OCI-M2 (cell line): ENCODE measurements at regions not wholly inside any gene's neighbourhood (a gene's known extent, or its start where the extent isn't known, plus 50 kb on each side); places are given as distances from the start of the nearest gene placed in this dataset.
"Not testable (repeated sequence)": the region's sequence is repeated elsewhere in the genome, so short reads cannot be mapped to it uniquely, and the experiment has no call there.

ENCODE experiments used
- DNase-seq: peaks from one replicate; lab custom pipeline; 2025; ENCODE audit not compliant: unreplicated experiment; lab: John Stamatoyannopoulos, UW

DNA sequence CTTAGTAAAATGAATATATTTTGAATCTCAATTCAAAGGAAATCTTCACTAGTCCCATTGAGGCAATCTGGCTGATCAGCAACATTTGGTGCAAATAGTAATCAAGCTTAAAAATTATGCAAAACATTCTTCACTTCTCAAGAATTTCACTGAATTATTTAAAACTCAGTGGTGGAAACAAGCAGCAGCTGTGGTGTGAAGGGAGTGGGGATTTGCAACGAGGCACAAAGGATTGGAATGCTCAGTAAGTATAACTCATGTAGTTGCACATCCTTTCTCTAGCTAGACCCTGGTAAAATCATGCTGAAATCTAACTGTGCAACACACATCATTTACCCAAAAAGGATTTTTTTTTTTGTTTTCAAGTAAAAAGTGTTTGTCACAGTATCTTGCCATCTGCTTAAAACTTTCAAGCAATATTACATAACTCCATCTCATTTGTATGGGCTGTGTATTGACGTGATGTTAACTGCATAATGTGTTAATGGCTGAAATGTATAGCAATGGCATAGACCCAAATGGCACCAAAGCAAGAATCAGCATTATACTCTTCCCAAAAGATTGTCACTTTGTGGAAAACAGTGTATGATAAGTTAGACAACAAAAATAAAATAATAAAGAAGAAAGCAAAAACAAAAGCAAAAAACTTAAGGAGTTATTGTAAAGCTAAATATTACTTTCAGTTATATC, 816.6 kb downstream of the EPHA3 start:
- no peak for DNase-seq

DNA sequence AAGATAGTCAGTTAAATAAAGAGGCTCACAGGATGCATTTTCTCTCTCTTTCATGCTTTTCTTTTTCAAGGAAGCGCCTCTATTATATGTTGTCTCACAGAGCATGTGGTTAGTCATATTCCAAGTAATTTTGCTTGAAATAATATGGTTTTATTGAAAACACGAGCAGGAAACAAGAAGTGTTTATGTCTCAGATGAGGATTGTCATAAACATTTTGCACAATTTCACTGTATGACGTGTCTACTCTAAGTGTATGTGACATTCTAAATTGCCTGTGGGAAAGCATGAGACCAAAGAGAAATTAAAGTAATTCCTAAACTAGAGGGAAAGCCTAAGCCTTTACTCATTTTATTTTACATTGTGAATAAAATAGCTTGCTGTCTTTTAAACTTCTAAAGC, 818.6 kb downstream of the EPHA3 start:
- DNase-seq, result no peak

- no peak for DNase-seq
Measured at GRCh38 chr3:89932882-89933281, 825.5 kb downstream of the EPHA3 start.

DNA sequence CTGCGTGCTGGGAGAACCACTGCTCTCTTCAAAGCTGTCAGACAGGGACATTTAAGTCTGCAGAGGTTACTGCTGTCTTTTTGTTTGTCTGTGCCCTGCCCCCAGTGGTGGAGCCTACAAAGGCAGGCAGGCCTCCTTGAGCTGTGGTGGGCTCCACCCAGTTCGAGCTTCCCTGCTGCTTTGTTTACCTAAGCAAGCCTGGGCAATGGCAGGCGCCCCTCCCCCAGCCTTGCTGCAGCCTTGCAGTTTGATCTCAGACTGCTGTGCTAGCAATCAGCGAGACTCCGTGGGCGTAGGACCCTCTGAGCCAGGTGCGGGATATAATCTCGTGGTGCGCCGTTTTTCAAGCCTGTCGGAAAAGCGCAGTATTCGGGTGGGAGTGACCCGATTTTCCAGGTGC, 837.0 kb downstream of the EPHA3 start:
- DNase-seq, result not testable (repeated sequence)

GRCh38 chr3:89946884-89947283, 839.5 kb downstream of the EPHA3 start:
- no peak for DNase-seq

GRCh38 chr3:89947337-89947954, 840.0 kb downstream of the EPHA3 start:
- DNase-seq, result no peak

GRCh38 chr3:89948008-89948407, 840.6 kb downstream of the EPHA3 start:
- DNase-seq, result no peak

- no peak for DNase-seq
Measured at GRCh38 chr3:89950772-89951171, 843.4 kb downstream of the EPHA3 start.

DNA sequence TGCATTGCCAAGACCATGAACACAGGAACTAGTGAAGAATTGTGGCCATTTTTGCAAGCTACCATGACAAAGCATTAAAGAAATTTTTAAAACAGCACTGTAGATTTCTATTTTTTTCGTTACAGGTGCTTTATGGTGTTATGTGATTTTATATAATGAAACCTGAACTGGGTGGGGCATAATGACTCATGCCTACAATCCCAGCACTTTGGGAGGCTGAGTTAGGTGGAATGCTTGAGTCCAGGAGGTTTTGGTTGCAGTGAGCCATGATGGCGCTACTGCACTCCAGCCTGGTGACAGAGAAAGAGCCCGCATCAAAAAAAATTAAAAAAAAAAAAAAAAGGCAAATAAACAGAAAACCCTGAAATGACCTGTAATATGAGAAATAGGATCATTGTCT, 846.7 kb downstream of the EPHA3 start:
- no peak for DNase-seq

GRCh38 chr3:89955156-89955555, 847.7 kb downstream of the EPHA3 start:
- DNase-seq, result no peak

DNA sequence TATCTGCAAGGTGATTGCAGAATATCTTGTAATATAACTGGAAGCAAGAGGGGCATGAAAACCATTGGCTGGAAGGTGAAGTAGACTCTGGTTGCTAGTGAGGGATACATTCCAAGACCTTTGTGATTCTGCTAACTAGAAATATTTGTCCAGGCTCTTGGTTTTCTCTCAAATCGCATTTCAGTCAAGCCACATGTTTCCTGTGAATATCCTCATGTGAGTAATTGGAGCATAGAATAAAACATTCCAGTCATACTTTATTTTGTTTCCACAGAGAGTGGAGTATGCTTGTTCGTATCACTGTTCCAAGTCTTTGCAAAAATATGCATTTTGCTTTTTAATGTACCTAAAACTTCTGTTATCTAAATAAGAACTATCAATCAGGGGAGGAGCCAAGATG, 850.0 kb downstream of the EPHA3 start:
- DNase-seq, result no peak

DNA sequence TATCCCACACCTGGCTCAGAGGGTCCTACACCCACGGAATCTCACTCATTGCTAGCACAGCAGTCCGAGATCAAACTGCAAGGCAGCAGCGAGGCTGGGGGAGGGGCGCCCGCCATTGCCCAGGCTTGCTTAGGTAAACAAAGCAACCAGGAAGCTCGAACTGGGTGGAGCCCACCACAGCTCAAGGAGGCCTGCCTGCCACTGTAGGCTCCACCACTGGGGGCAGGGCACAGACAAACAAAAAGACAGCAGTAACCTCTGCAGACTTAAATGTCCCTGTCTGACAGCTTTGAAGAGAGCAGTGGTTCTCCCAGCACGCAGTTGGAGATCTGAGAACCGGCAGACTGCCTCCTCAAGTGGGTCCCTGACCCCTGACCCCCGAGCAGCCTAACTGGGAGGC, 850.7 kb downstream of the EPHA3 start:
- not testable (repeated sequence) for DNase-seq

- no peak for DNase-seq
Measured at GRCh38 chr3:89964347-89964746, 856.9 kb downstream of the EPHA3 start.

- DNase-seq, result no peak
Measured at GRCh38 chr3:89966877-89967665, 859.6 kb downstream of the EPHA3 start.

DNA sequence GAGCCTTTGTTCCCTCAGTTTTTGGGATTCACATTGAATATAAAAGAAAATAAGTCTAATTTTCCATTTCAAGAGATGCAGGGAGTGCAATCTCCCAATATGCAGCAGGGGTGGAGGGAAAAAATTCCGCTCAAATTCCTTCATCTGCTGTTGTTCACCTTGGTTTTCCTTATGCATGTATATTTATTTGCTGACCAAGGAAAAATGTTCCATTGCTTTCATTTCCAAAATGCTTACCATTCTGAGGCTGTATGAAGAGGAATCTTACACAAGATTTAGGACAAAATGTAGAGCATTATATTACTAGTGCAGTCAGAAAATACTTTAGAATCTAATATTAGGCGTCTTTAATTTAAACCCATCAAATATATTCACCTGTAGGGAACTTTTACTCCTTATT, 863.9 kb downstream of the EPHA3 start:
- no peak for DNase-seq

GRCh38 chr3:89973156-89973555, 865.7 kb downstream of the EPHA3 start:
- DNase-seq, result no peak

DNA sequence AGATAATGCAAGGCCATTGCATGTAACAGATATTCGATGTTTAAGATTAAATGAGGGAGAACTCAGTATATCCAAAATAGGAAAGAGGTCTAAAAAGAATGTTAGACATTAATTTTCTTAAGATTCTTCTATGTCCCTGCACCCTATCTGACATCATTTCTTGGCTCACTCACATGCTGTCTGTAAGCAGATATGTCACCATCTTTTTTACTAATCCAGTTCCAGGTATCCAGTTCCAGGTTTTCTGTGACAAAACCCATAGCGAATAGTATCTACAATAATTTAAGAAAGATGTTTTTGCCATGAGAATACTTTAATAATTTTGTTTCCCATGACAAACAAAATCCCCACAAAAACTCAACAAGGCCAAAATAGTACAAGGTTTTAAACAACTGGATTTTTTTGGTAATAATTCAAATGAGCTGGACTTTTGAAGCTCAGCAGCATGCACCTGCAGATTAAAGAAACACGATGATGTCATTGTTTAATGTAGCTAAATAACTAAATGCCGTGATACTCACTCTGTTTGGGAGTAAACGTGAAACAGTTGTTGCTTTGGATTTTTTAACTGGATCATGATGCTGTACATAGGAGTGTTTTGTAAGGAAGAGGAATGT, 867.6 kb downstream of the EPHA3 start:
- DNase-seq, result no peak

- DNase-seq, result no peak
Measured at GRCh38 chr3:89983449-89983848, 876.0 kb downstream of the EPHA3 start.

DNA sequence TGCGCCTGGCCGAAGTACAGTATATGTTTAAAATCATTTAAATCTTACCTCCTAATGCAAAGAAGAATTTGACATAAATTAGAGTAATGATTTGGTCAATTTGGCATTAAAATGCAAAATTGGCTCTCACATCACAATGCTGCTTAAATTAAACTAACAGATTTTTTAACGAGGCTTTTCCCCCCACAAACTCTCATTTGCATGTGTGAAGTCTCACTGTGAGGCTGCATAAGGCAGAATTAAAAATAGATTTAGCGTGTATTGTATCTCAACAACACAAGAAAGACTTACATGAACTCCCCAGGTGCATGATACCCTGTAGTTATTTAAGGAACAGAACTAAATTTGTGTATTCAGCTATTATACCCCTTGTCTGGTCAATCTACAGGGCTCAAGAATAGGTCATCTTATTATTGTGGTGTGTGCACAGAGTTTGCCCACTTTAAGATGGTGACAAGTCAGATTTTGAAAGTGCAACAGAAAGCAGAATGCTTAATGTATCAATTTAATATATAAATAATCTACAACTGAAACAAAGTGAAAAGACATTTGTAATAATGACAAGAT, 897.9 kb downstream of the EPHA3 start:
- no peak for DNase-seq

DNA sequence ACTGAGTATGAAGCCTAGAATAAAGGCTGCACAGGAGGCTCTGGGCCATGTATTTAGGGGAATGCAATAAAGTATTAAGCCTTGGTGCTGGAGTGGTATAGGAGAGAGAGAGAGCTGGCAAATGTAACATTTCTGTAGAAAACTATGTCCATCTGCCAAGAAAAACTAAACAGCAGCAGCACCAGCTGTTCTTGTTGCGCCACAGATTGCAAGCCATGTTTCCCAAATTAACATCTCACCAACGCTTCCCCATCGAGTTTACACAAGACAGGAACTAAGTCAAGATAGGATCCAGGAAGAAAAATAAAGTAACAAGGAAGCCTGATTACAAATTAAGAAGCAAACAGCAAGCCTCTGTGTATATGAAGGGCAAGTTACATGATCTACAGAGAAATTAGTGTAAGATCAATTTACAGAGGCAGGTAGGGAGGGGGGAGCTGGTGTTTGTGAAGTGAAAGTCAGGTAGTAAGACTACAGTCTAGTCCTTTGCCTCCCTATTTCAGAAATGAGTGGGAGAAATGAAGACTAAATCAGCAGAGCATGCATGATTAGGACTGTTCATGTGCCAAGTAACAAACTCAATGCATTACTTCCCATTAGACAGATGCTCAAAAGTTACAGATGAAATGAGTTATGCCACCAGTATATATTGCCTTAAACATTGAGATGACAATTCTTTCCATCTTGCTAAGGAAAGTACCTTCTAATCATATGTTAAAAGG, 900.5 kb downstream of the EPHA3 start:
- no peak for DNase-seq

DNA sequence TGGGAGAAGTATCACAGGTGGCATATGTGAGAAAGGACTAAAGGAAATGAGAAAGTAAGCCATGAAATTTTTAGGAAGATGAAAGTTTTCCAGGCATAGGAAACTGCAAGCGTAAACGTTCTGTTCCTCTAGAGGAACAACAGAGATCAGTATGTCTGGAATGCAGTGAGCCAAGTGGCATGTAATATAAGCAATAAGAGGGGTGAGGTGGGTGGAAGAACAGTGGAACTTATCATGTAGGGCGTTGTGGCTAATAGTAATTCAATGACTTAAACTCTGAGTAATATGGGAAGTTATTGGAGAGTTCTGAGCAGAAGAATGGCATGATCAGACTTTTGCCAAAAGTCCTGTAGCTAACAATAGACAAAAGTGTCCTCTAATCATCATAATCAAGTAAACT, 902.9 kb downstream of the EPHA3 start:
- DNase-seq, result no peak
